CD4-positive, alpha-beta T cell (primary cell): ENCODE measurements at regions not wholly inside any gene's neighbourhood (a gene's known extent, or its start where the extent isn't known, plus 50 kb on each side); places are given as distances from the start of the nearest gene placed in this dataset.

Source experiments
- ATAC-seq: fragments of 200-7000 bp; cut with Tn5 transposase; one replicate; pipeline ENCODE4 v1.10.0; 2022; ENCODE audit warnings: mild to moderate bottlenecking; ENCODE audit not compliant: poor library complexity
- CTCF ChIA-PET: fragments of 350-600 bp; sonication (Branson Sonifier 250); formaldehyde crosslinking; loops from one replicate; lab custom pipeline; 2021; ENCODE audit warnings: antibody characterized with exemption, inconsistent platforms; lab: Charles Lee
- POLR2A ChIA-PET: fragments of 350-600 bp; sonication (Branson Sonifier 250); formaldehyde crosslinking; loops from one replicate; lab custom pipeline; 2021; ENCODE audit warnings: antibody characterized with exemption, inconsistent platforms; lab: Charles Lee
- DNase-seq, 14 experiments: peaks; one replicate each; pipeline ENCODE4 v3.0.0-alpha.2; 2013 to 2020; ENCODE audit warnings: mixed read lengths in 2 of 14
- H3K27ac ChIP-seq, 2 donors: one replicate each; pipeline versions ENCODE4 v1.5.1 to v1.7.0; 2013; ENCODE audit warnings: low read length in 2 of 2, low read depth in 1 of 2, mild to moderate bottlenecking in 1 of 2
- H3K27me3 ChIP-seq, 2 experiments: 1 replicate in 1 of 2; 2 replicates in 1 of 2; pipeline versions ENCODE4 v1.6.1 to v1.7.0; 2013; ENCODE audit warnings: low read length in 2 of 2, control low read depth in 1 of 2, mild to moderate bottlenecking in 1 of 2, moderate library complexity in 1 of 2; ENCODE audit not compliant: insufficient read depth in 2 of 2, control insufficient read depth in 1 of 2
- H3K36me3 ChIP-seq: one replicate; pipeline ENCODE4 v1.6.1; 2013; ENCODE audit warnings: low read length, control low read depth; ENCODE audit not compliant: insufficient read depth
- H3K4me1 ChIP-seq: one replicate; pipeline ENCODE4 v1.6.1; 2013; ENCODE audit warnings: low read length, control low read depth; ENCODE audit not compliant: insufficient read depth
- H3K4me3 ChIP-seq: one replicate; pipeline ENCODE4 v1.5.1; 2013; ENCODE audit warnings: mild to moderate bottlenecking, low read length, moderate library complexity
- H3K9me3 ChIP-seq, 2 experiments: 1 replicate in 1 of 2; 2 replicates in 1 of 2; pipeline versions ENCODE4 v1.6.1 to v1.7.0; 2013; ENCODE audit warnings: low read length in 2 of 2, mild to moderate bottlenecking in 2 of 2, control low read depth in 1 of 2, moderate library complexity in 1 of 2; ENCODE audit not compliant: control insufficient read depth in 1 of 2, insufficient read depth in 1 of 2
- H3K27ac Mint-ChIP-seq: one replicate; pipeline ENCODE4 v1.8.0; 2020; ENCODE audit warnings: mixed read lengths
- H3K27me3 Mint-ChIP-seq: one replicate; pipeline ENCODE4 v1.8.0; 2021; ENCODE audit warnings: mixed read lengths
- H3K36me3 Mint-ChIP-seq: one replicate; pipeline ENCODE4 v1.8.0; 2021; ENCODE audit warnings: low read depth, mixed read lengths
- H3K4me1 Mint-ChIP-seq: one replicate; pipeline ENCODE4 v1.8.0; 2021; ENCODE audit warnings: low read depth, mixed read lengths
- H3K4me3 Mint-ChIP-seq: one replicate; pipeline ENCODE4 v1.8.0; 2020; ENCODE audit warnings: mild to moderate bottlenecking, mixed read lengths
- H3K9me3 Mint-ChIP-seq: one replicate; pipeline ENCODE4 v1.8.0; 2020; ENCODE audit warnings: mixed read lengths
- CTCF ChIP-seq: fragments of 200-600 bp; IDR thresholded peaks from one replicate; pipeline ENCODE4 v1.8.0; 2022; ENCODE audit warnings: antibody characterized with exemption, mild to moderate bottlenecking
- intact Hi-C, 2 experiments: fragments of 100-400 bp; cut with DNase I in 1 of 2; cut with micrococcal nuclease in 1 of 2; formaldehyde crosslinking; loops; one replicate each; pipeline versions ENCODE4 v1.15.1 to v1.9.0; 2023 to 2025; cut with DNase I, micrococcal nuclease

- Mint-ChIP-seq H3K9me3 (no peaks in the 10 kb centered on the region), H3K4me3 (no peak overlapping the region), H3K27me3 (peaks cover 5% of the 10 kb centered on the region), H3K4me1 (no peaks in the 10 kb centered on the region), H3K27ac (no peak overlapping the region), H3K36me3 (no peaks in the 10 kb centered on the region)
- H3K27me3 ChIP-seq = no peaks in the 10 kb centered on the region
- H3K4me1 ChIP-seq = no peaks in the 10 kb centered on the region
- TF ChIP-seq CTCF = no peak
- H3K36me3 ChIP-seq = no peaks in the 10 kb centered on the region
- ATAC-seq (no peak), DNase-seq (no peak)
- H3K9me3 ChIP-seq = peaks cover 0 to 10% of the 10 kb centered on the region in 2 experiments
- no peak overlapping the region for H3K4me3 ChIP-seq
- ChIA-PET POLR2A (no interaction called here), CTCF (no interaction called here)
- intact Hi-C loops = no loop called here
- no peak overlapping the region for H3K27ac ChIP-seq
Measured at GRCh38 chr11:70771099-70771885, 373.0 kb downstream of the CTTN start.

GRCh38 chr11:70772950-70773349 lies 374.6 kb downstream of the CTTN start:
- ATAC-seq (no peak), DNase-seq (no peak)
- Histone ChIP-seq H3K36me3 (no peaks in the 10 kb centered on the region), H3K27ac (no peak overlapping the region), H3K27me3 (no peaks in the 10 kb centered on the region), H3K4me1 (no peaks in the 10 kb centered on the region), H3K4me3 (no peak overlapping the region), H3K9me3 (peaks cover 0 to 10% of the 10 kb centered on the region in 2 experiments)
- TF ChIP-seq CTCF = no peak
- CTCF ChIA-PET = no interaction called here
- no peaks in the 10 kb centered on the region for H3K4me1 Mint-ChIP-seq
- H3K27ac Mint-ChIP-seq = no peak overlapping the region
- no peak overlapping the region for H3K4me3 Mint-ChIP-seq
- intact Hi-C loops = no loop called here
- no peaks in the 10 kb centered on the region for H3K9me3 Mint-ChIP-seq
- no peaks in the 10 kb centered on the region for H3K36me3 Mint-ChIP-seq
- POLR2A ChIA-PET = no interaction called here
- H3K27me3 Mint-ChIP-seq = no peaks in the 10 kb centered on the region

- ChIA-PET POLR2A (no interaction called here), CTCF (no interaction called here)
- H3K4me3 Mint-ChIP-seq = no peak overlapping the region
- intact Hi-C loops = no loop called here
- no peak overlapping the region for H3K27ac Mint-ChIP-seq
- Histone ChIP-seq H3K27me3 (no peaks in the 10 kb centered on the region), H3K36me3 (no peaks in the 10 kb centered on the region), H3K4me3 (no peak overlapping the region), H3K9me3 (peaks cover 0 to 10% of the 10 kb centered on the region in 2 experiments), H3K4me1 (no peaks in the 10 kb centered on the region), H3K27ac (no peak overlapping the region)
- H3K36me3 Mint-ChIP-seq = no peaks in the 10 kb centered on the region
- no peak for TF ChIP-seq CTCF
- ATAC-seq (no peak), DNase-seq (no peak)
- no peaks in the 10 kb centered on the region for H3K9me3 Mint-ChIP-seq
- no peaks in the 10 kb centered on the region for H3K4me1 Mint-ChIP-seq
- H3K27me3 Mint-ChIP-seq = no peaks in the 10 kb centered on the region
Measured at GRCh38 chr11:70775386-70776075, 377.2 kb downstream of the CTTN start.
